WTC11 (cell line): ENCODE measurements at regions not wholly inside any gene's neighbourhood (a gene's known extent, or its start where the extent isn't known, plus 50 kb on each side); places are given as distances from the start of the nearest gene placed in this dataset.

Source experiments
- ATAC-seq: fragments of 200-7000 bp; cut with Tn5 transposase; 2 replicates; pipeline ENCODE4 v1.10.0; 2021; ENCODE audit warnings: mild to moderate bottlenecking, moderate library complexity
- CTCF ChIA-PET: fragments of 300-600 bp; sonication (Branson Sonifier 250); formaldehyde crosslinking; loops from one replicate; lab custom pipeline; 2021; ENCODE audit warnings: antibody characterized with exemption; lab: Charles Lee
- POLR2A ChIA-PET: fragments of 350-600 bp; sonication (Branson Sonifier 250); formaldehyde crosslinking; loops from one replicate; lab custom pipeline; 2021; ENCODE audit warnings: antibody characterized with exemption; lab: Charles Lee
- DNase-seq: peaks from one replicate; pipeline ENCODE4 v3.0.0; 2021; ENCODE audit warnings: low spot score
- H3K27ac Mint-ChIP-seq: 2 replicates; pipeline ENCODE4 v1.8.0; 2021; ENCODE audit warnings: mixed read lengths
- H3K27me3 Mint-ChIP-seq: 2 replicates; pipeline ENCODE4 v1.8.0; 2021; ENCODE audit warnings: low read depth, mild to moderate bottlenecking, moderate library complexity, mixed read lengths
- H3K36me3 Mint-ChIP-seq: 2 replicates; pipeline ENCODE4 v1.8.0; 2021; ENCODE audit warnings: mixed read lengths
- H3K4me1 Mint-ChIP-seq: 2 replicates; pipeline ENCODE4 v1.8.0; 2022; ENCODE audit warnings: mixed read lengths
- H3K4me3 Mint-ChIP-seq: 2 replicates; pipeline ENCODE4 v1.8.0; 2021; ENCODE audit warnings: mild to moderate bottlenecking, moderate library complexity, mixed read lengths
- H3K9me3 Mint-ChIP-seq: 2 replicates; pipeline ENCODE4 v1.8.0; 2021; ENCODE audit warnings: mixed read lengths
- ATF1 ChIP-seq: sonication (generic); formaldehyde crosslinking; IDR thresholded peaks from 2 replicates; pipeline ENCODE4 v1.8.1; 2023; ENCODE audit warnings: mild to moderate bottlenecking, moderate library complexity, missing genetic modification reagents
- ATF6 ChIP-seq: sonication (generic); formaldehyde crosslinking; IDR thresholded peaks from 2 replicates; pipeline ENCODE4 v1.8.1; 2023; ENCODE audit warnings: mild to moderate bottlenecking, missing genetic modification reagents
- CREB1 ChIP-seq: sonication (generic); formaldehyde crosslinking; IDR thresholded peaks from 2 replicates; pipeline ENCODE4 v1.8.0; 2023; ENCODE audit warnings: mild to moderate bottlenecking, missing genetic modification reagents
- CREM ChIP-seq: sonication (generic); formaldehyde crosslinking; IDR thresholded peaks from 2 replicates; pipeline ENCODE4 v1.8.1; 2022; ENCODE audit warnings: mild to moderate bottlenecking, missing genetic modification reagents, moderate library complexity
- CTCF ChIP-seq: fragments of 200-600 bp; IDR thresholded peaks from 2 replicates; pipeline ENCODE4 v1.8.0; 2022; ENCODE audit warnings: antibody characterized with exemption
- ESRRA ChIP-seq: sonication (generic); formaldehyde crosslinking; IDR thresholded peaks from 2 replicates; pipeline ENCODE4 v1.8.1; 2022; ENCODE audit warnings: mild to moderate bottlenecking, missing genetic modification reagents, borderline replicate concordance
- GABPB1 ChIP-seq: sonication (generic); formaldehyde crosslinking; IDR thresholded peaks from 2 replicates; pipeline ENCODE4 v1.8.1; 2023; ENCODE audit warnings: mild to moderate bottlenecking, missing genetic modification reagents
- IRF2 ChIP-seq: sonication (generic); formaldehyde crosslinking; IDR thresholded peaks from 2 replicates; pipeline ENCODE4 v1.8.0; 2022; ENCODE audit warnings: low read depth, missing genetic modification reagents, borderline replicate concordance
- JAZF1 ChIP-seq: fragments of 250-450 bp; sonication (Bioruptor Pico); IDR thresholded peaks from 2 replicates; pipeline ENCODE4 v1.9.0; 2021; ENCODE audit warnings: moderate library complexity, mild to moderate bottlenecking, inconsistent platforms
- JUN ChIP-seq: sonication (generic); formaldehyde crosslinking; IDR thresholded peaks from 2 replicates; pipeline ENCODE4 v1.8.0; 2023; ENCODE audit warnings: mild to moderate bottlenecking, missing genetic modification reagents
- MAX ChIP-seq: sonication (generic); formaldehyde crosslinking; IDR thresholded peaks from 2 replicates; pipeline ENCODE4 v1.8.0; 2022; ENCODE audit warnings: mild to moderate bottlenecking, missing genetic modification reagents
- MYBL2 ChIP-seq: sonication (generic); formaldehyde crosslinking; IDR thresholded peaks from 2 replicates; pipeline ENCODE4 v1.8.1; 2023; ENCODE audit warnings: mild to moderate bottlenecking, moderate library complexity, missing genetic modification reagents
- NFYB ChIP-seq: sonication (generic); formaldehyde crosslinking; conservative IDR thresholded peaks from 2 replicates; pipeline ENCODE4 v1.8.0; 2022; ENCODE audit warnings: low read depth, missing genetic modification reagents
- RELA ChIP-seq: sonication (generic); formaldehyde crosslinking; IDR thresholded peaks from 2 replicates; pipeline ENCODE4 v1.8.1; 2022; ENCODE audit warnings: missing genetic modification reagents, mild to moderate bottlenecking, borderline replicate concordance
- RORB ChIP-seq: fragments of 250-450 bp; sonication (Bioruptor Pico); IDR thresholded peaks from 2 replicates; pipeline ENCODE4 v1.9.0; 2021; ENCODE audit warnings: mild to moderate bottlenecking
- TEAD1 ChIP-seq: sonication (generic); formaldehyde crosslinking; IDR thresholded peaks from 2 replicates; pipeline ENCODE4 v1.8.0; 2022; ENCODE audit warnings: mild to moderate bottlenecking, missing genetic modification reagents
- USF1 ChIP-seq: sonication (generic); formaldehyde crosslinking; IDR thresholded peaks from 2 replicates; pipeline ENCODE4 v1.8.0; 2022; ENCODE audit warnings: mild to moderate bottlenecking, missing genetic modification reagents
- ZNF121 ChIP-seq: sonication (generic); formaldehyde crosslinking; IDR thresholded peaks from 2 replicates; pipeline ENCODE4 v1.8.0; 2023; ENCODE audit warnings: missing genetic modification reagents
- ZNF263 ChIP-seq: sonication (generic); formaldehyde crosslinking; IDR thresholded peaks from 2 replicates; pipeline ENCODE4 v1.8.1; 2022; ENCODE audit warnings: low read depth, mild to moderate bottlenecking, moderate library complexity, missing genetic modification reagents
- ZNF281 ChIP-seq: sonication (generic); formaldehyde crosslinking; IDR thresholded peaks from 2 replicates; pipeline ENCODE4 v1.8.0; 2023; ENCODE audit warnings: mild to moderate bottlenecking, missing genetic modification reagents
- ZNF512 ChIP-seq: sonication (generic); formaldehyde crosslinking; IDR thresholded peaks from 2 replicates; pipeline ENCODE4 v1.8.1; 2022; ENCODE audit warnings: missing genetic modification reagents, borderline replicate concordance
- ZNF671 ChIP-seq: fragments of 250-450 bp; sonication (Bioruptor Pico); IDR thresholded peaks from 2 replicates; pipeline ENCODE4 v1.8.0; 2021; ENCODE audit warnings: mild to moderate bottlenecking
- ZSCAN18 ChIP-seq: fragments of 250-450 bp; sonication (Bioruptor Pico); IDR thresholded peaks from 2 replicates; pipeline ENCODE4 v2.1.2; 2022; ENCODE audit warnings: mild to moderate bottlenecking, moderate library complexity

GRCh38 chr15:91584895-91585294, 268.6 kb upstream of the SLCO3A1 start:
- ATAC-seq (no peak), DNase-seq (no peak)
- Mint-ChIP-seq H3K4me3 (no peak overlapping the region), H3K27ac (no peak overlapping the region), H3K9me3 (peaks cover 7% of the 10 kb centered on the region), H3K27me3 (no peaks in the 10 kb centered on the region; the same call in none of the 2 replicates), H3K36me3 (no peaks in the 10 kb centered on the region), H3K4me1 (no peaks in the 10 kb centered on the region)
- ChIA-PET POLR2A (no interaction called here), CTCF (no interaction called here)
- TF ChIP-seq ATF1 (no peak), MAX (CRISPR knock-in tag) (no peak), ZSCAN18 (CRISPR knock-in tag) (no peak), RORB (CRISPR knock-in tag) (no peak), ZNF512 (CRISPR knock-in tag) (no peak), NFYB (CRISPR knock-in tag) (no peak), ZNF281 (CRISPR knock-in tag) (no peak), ATF6 (no peak), ESRRA (CRISPR knock-in tag) (no peak), IRF2 (CRISPR knock-in tag) (no peak), ZNF671 (no peak), TEAD1 (CRISPR knock-in tag) (no peak), JAZF1 (CRISPR knock-in tag) (no peak)

GRCh38 chr15:91586560-91586959, 266.9 kb upstream of the SLCO3A1 start:
- peaks cover 4% of the 10 kb centered on the region; the same call in 1 of the 2 replicates for H3K4me1 Mint-ChIP-seq
- H3K36me3 Mint-ChIP-seq: no peaks in the 10 kb centered on the region
- H3K27me3 Mint-ChIP-seq: no peaks in the 10 kb centered on the region; the same call in none of the 2 replicates
- no peak for ATAC-seq
- no peak for DNase-seq
- no peak overlapping the region for H3K4me3 Mint-ChIP-seq
- ChIA-PET POLR2A (no interaction called here), CTCF (no interaction called here)
- H3K9me3 Mint-ChIP-seq: peaks cover 7% of the 10 kb centered on the region
- no peak overlapping the region for H3K27ac Mint-ChIP-seq
- TF ChIP-seq ZNF121 (CRISPR knock-in tag) (no peak), USF1 (CRISPR knock-in tag) (no peak), CTCF (no peak), ZNF281 (CRISPR knock-in tag) (no peak), CREM (CRISPR knock-in tag) (no peak), RELA (CRISPR knock-in tag) (no peak), ZNF263 (no peak), CREB1 (CRISPR knock-in tag) (no peak), GABPB1 (CRISPR knock-in tag) (no peak), JUN (CRISPR knock-in tag) (no peak), MYBL2 (CRISPR knock-in tag) (no peak), ATF1 (no peak), TEAD1 (CRISPR knock-in tag) (no peak)
